OCI-LY1 (cell line): ENCODE measurements at regions not wholly inside any gene's neighbourhood (a gene's known extent, or its start where the extent isn't known, plus 50 kb on each side); places are given as distances from the start of the nearest gene placed in this dataset.

Source experiments
- CTCF ChIP-seq: fragments of 200-600 bp; sonication (generic), shearing (Covaris generic); IDR thresholded peaks from 2 replicates; pipeline ENCODE4 v1.5.1; 2017; ENCODE audit warnings: mild to moderate bottlenecking, antibody characterized with exemption, low read length, moderate library complexity, mixed read lengths
- EZH2 ChIP-seq: fragments of 200-600 bp; sonication (generic), shearing (Covaris generic); IDR thresholded peaks from 2 replicates; pipeline ENCODE4 v1.8.0; 2017; ENCODE audit warnings: borderline replicate concordance, mixed run types, mild to moderate bottlenecking, antibody characterized with exemption, low read length, moderate library complexity, mixed read lengths

- TF ChIP-seq CTCF (no peak), EZH2 (no peak)
These were observed 501.9 kb downstream of the INHBA start for GRCh38 chr7:41201021-41201420.
